LNCaP clone FGC (cell line): ENCODE measurements at regions not wholly inside any gene's neighbourhood (a gene's known extent, or its start where the extent isn't known, plus 50 kb on each side); places are given as distances from the start of the nearest gene placed in this dataset.

Experiments used
- DNase-seq: peaks from one replicate; pipeline ENCODE4 v3.0.0-alpha.2; 2011; ENCODE audit warnings: low read depth
- H3K4me3 ChIP-seq: 2 replicates; pipeline ENCODE4 v1.5.1; 2011; ENCODE audit warnings: mild to moderate bottlenecking, low read depth, low read length, control low read depth
- TF ChIP-seq, protein P1 (sequence below): IDR thresholded peaks from 2 replicates; pipeline ENCODE4 v1.5.1; 2012; ENCODE audit warnings: mild to moderate bottlenecking; ENCODE audit not compliant: control insufficient read depth, insufficient read depth; ENCODE audit errors: extremely low read depth

DNA sequence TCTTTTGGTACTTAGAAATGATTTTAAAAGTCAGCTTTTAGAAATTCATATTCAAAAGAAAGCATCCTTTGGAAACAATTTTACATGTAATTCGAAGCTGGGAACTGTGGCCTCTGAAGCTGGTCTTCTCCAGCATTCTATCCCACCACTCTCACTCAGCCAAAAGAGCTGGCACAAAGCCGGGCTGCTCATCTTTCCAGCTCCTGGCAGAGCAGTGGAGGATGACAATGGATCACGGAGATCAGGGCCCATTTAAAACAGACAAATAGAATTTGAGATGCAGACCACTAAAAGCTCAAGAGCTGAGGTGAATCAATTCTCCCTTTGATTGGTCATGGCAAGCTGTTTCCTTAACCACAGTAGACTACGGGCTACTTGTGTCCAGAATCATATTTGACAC, 60.6 kb downstream of the OTOR start:
- TF ChIP-seq, protein P1, sequence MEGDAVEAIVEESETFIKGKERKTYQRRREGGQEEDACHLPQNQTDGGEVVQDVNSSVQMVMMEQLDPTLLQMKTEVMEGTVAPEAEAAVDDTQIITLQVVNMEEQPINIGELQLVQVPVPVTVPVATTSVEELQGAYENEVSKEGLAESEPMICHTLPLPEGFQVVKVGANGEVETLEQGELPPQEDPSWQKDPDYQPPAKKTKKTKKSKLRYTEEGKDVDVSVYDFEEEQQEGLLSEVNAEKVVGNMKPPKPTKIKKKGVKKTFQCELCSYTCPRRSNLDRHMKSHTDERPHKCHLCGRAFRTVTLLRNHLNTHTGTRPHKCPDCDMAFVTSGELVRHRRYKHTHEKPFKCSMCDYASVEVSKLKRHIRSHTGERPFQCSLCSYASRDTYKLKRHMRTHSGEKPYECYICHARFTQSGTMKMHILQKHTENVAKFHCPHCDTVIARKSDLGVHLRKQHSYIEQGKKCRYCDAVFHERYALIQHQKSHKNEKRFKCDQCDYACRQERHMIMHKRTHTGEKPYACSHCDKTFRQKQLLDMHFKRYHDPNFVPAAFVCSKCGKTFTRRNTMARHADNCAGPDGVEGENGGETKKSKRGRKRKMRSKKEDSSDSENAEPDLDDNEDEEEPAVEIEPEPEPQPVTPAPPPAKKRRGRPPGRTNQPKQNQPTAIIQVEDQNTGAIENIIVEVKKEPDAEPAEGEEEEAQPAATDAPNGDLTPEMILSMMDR = no peak
- H3K4me3 ChIP-seq = no peak overlapping the region
- no peak for DNase-seq

DNA sequence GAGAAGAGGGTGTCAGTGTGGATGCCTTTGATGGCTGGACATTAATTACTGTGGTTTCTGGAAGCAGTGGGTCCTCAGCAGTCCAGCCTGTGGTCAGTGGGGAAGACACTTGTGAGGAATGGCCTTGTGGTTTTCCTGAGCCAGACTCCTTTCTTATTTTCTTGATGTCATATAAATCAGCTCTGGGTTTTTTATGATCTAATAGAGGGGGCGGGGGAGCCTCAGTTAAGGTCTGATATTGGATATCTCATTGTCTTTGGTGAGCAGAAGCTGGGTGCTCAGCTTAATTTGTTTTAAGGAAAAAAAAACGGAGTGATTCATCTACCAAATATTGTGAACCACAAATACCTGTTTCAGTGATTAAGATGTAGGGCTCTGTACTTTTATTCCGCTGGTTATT, 62.1 kb downstream of the OTOR start:
- DNase-seq = no peak
- TF ChIP-seq, protein P1 = no peak
- no peak overlapping the region for H3K4me3 ChIP-seq

DNA sequence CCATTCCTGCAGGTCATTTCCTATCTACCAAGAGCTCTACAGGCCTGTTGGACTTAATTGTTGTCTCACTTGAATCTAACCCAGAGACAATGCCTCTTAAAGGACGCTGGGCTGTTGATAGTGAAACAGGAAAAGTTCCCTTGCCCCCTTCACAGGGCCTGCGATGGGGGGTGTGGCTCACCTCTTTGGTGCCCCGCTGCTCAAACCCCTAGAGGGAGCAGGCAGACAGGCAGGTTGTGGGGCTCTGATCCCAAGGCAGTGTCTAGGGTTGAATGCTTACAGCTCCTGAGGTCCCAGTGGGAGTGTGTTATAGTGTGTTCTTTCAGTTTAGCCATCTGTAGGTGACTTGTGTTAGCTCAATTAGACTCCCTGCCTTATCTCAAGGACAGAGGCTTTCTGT, 68.0 kb downstream of the OTOR start:
- TF ChIP-seq, protein P1 = no peak
- no peak overlapping the region for H3K4me3 ChIP-seq
- DNase-seq = no peak

DNA sequence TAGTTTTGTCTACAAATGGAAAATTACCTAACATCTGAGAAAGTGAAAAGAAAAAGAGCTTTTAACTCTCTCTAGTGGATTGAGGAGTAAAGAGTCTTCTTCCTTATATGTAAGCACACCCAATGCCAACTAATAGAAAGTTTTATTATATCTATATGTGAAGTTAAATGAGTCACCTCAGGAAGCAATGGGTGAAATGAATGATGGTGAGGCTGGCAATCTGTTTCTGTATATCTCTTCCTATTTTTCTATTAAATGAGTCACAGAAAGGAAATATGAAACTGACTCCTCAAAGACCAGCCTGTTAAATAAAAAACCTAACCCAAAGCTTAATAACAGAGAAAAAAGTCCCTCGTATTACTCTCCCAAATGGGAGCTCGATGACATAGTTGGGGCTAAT, 71.3 kb downstream of the OTOR start:
- TF ChIP-seq, protein P1 = no peak
- H3K4me3 ChIP-seq = no peak overlapping the region
- no peak for DNase-seq

DNA sequence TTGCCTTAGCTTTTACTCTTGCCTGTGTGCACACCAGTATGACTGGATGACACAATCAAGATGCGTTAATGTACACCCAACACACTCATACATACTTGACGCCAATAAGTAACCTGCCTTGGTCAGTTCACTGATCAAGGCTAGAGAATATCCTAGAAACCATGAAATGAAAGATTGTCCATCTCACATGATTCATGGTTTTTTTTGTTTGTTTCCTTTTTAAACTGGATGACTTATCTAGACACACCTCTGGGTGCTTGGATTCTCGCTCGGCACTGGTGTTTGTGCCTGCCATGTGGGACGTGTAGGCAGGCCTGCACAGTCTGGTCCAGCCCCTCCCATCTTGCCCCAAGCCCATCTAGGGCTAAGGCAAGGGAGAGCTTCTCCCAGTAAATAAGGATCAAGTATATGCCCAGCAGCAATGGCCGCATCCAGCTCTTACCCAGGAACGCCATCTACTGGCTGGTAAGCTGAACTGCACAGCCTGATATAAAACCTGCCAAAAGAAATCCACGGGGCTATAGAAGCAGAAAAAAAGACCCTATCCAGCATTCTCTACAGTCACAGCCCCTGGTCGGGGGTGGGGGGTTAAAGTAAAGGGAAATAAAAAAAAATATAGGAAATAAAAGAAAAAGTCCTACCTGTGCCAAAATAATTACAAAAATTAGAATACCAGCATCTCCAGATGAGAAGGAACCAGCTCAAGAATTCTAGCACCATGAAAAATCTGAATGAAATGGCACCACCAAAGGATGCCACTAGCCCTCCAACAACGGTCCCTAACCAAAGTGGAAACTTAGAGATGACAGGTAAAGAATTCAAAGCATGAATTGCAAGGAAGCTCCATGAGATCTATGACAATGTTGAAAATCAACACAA, 73.3 kb downstream of the OTOR start:
- TF ChIP-seq, protein P1 = peak; percentile 95
- H3K4me3 ChIP-seq = no peak overlapping the region
- DNase-seq = no peak

DNA sequence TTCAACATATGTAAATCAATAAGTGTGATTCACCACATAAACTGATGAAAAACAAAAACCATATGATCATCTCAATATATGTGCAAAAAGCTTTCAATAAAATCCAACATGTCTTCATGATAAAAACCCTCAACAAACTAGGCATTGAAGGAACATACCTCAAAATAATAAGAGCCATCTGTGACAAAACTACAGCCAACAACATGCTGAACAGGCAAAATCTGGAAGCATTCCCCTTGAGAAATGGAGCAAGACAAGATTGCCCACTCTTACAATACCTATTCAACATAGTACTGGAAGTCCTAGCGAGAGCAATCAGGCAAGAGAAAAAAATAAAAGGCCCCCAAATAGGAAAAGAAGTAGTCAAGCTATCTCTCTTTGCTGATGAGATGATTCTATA, 76.5 kb downstream of the OTOR start:
- TF ChIP-seq, protein P1 = no peak
- no peak overlapping the region for H3K4me3 ChIP-seq
- DNase-seq = no peak
